ENCODE measurements at regions not wholly inside any gene's neighbourhood (a gene's known extent, or its start where the extent isn't known, plus 50 kb on each side); places are given as distances from the start of the nearest gene placed in this dataset.

GRCh38 chr2:238709325-238710025 lies 138.4 kb upstream of the TWIST2 start:
- H3K36me3 ChIP-seq: no peaks in the 10 kb centered on the region
- peaks cover 4% of the 10 kb centered on the region; the same call in 1 of the 2 replicates for H3K27me3 ChIP-seq
- H3K4me1 ChIP-seq: no peaks in the 10 kb centered on the region
- H3K4me3 ChIP-seq: no peak overlapping the region
- no peak overlapping the region for H3K27ac ChIP-seq
- DNase-seq: no peak
- peaks cover 7% of the 10 kb centered on the region for H3K9me3 ChIP-seq (replicated peaks)

DNA sequence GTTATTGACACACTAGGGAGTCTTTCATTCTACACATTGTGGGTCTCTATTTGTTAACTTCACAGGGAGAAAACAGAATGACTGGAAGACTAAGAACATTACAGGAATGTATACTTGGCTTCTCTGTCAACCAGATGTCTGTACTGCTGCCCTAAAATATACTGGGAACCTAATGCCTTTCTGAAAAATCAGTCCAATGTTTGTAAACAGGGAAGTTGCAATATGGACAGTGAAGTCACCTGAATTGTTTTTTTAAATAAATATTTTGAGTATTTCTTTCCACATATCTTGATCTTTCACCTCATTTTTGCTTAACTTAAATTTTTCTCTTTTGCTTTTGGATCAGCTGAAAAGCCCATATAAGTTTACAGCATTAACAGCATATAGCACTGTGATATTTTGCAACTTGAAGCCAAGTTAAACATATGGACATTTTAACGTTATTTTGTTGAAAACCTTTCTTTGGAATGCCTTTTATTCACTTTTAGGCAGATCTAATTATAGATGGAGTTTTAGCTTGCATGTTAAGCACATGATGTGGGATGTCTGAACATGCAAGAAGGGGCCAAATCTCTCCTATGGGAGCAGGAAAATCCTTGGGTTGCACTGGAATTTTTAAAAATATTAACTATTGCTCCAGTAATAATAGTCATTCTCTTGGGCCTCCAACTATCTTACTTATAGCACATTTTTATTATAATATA lies 137.7 kb upstream of the TWIST2 start:
- Histone ChIP-seq H3K4me1 (no peaks in the 10 kb centered on the region), H3K27ac (no peak overlapping the region), H3K36me3 (no peaks in the 10 kb centered on the region), H3K4me3 (no peak overlapping the region), H3K27me3 (peaks cover 4% of the 10 kb centered on the region; the same call in 1 of the 2 replicates), H3K9me3 (replicated peaks) (peaks cover 7% of the 10 kb centered on the region)
- DNase-seq: no peak

- Histone ChIP-seq H3K4me1 (no peaks in the 10 kb centered on the region), H3K36me3 (no peaks in the 10 kb centered on the region), H3K9me3 (replicated peaks) (peaks cover 7% of the 10 kb centered on the region), H3K4me3 (no peak overlapping the region), H3K27me3 (peaks cover 4% of the 10 kb centered on the region; the same call in 1 of the 2 replicates), H3K27ac (no peak overlapping the region)
- no peak for DNase-seq
Observed at GRCh38 chr2:238710787-238711186, 137.1 kb upstream of the TWIST2 start.

DNA sequence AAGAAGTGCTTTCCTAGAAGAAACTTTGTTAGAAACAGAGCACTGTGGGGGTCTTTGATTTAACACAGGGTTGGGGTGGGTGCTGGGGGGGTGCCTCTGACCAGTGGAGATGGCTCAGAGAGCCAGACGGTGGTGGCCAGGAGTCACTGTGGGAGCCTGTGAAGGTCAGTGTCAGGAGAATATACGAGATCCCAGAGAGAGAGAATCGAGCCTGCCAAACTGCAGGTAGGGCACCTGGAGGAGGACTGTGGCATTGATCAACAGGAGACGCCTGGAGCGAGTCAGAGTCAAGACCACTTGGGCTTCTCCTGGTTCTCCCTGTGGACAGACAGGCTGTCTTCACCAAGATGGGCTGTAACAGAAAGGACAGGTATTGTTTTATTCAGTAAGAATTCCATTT lies 136.5 kb upstream of the TWIST2 start:
- no peak for DNase-seq
- Histone ChIP-seq H3K36me3 (no peaks in the 10 kb centered on the region), H3K9me3 (replicated peaks) (peaks cover 7% of the 10 kb centered on the region), H3K4me3 (no peak overlapping the region), H3K27ac (no peak overlapping the region), H3K27me3 (peaks cover 4% of the 10 kb centered on the region; the same call in 1 of the 2 replicates), H3K4me1 (no peaks in the 10 kb centered on the region)

DNA sequence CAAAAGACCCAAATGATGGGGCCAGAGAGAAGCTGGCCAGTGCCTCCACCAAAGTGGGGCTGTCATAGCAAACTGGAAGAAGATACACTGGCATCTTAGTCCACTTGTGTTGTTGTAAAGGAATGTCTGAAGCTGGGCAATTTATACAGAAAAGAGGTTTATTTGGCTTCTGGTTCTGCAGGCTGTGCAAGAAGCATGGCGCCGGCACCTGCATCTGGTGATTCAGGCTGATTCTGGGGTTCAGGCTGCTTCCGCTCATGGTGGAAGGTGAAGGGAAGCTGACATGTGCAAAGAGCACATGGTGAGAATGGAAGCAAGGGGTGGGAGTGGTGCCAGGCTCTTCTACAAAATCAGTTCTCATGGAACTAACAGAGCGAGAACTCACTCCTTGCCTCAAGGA lies 135.9 kb upstream of the TWIST2 start:
- peaks cover 7% of the 10 kb centered on the region for H3K9me3 ChIP-seq (replicated peaks)
- H3K27me3 ChIP-seq: peaks cover 4% of the 10 kb centered on the region; the same call in 1 of the 2 replicates
- no peak for DNase-seq
- no peaks in the 10 kb centered on the region for H3K36me3 ChIP-seq
- H3K4me3 ChIP-seq: no peak overlapping the region
- H3K27ac ChIP-seq: no peak overlapping the region
- H3K4me1 ChIP-seq: no peaks in the 10 kb centered on the region

DNA sequence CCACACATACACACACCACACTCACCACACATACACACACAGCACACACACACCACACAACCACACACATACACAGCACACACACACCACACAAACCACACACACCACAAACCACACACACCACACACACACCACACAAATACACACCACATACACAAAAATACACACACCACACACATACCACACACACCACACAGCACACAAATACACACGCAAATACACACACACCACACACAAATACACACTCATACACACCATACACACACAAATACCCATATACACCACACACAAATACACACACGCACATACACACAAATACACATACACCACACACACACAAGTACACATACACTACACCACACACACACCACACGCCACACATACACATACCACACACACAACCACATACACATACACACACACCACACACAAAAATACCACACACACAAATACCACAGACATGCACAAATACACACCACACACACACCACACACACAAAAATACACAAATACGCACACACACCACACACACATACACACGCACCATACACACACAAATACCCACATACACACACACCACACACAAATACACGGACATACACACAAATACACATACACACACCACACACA lies 134.6 kb upstream of the TWIST2 start:
- Histone ChIP-seq H3K27me3 (peaks cover 4% of the 10 kb centered on the region; the same call in 1 of the 2 replicates), H3K27ac (no peak overlapping the region), H3K36me3 (no peaks in the 10 kb centered on the region), H3K4me3 (no peak overlapping the region), H3K4me1 (no peaks in the 10 kb centered on the region), H3K9me3 (replicated peaks) (peaks cover 7% of the 10 kb centered on the region)
- DNase-seq: no peak

DNA sequence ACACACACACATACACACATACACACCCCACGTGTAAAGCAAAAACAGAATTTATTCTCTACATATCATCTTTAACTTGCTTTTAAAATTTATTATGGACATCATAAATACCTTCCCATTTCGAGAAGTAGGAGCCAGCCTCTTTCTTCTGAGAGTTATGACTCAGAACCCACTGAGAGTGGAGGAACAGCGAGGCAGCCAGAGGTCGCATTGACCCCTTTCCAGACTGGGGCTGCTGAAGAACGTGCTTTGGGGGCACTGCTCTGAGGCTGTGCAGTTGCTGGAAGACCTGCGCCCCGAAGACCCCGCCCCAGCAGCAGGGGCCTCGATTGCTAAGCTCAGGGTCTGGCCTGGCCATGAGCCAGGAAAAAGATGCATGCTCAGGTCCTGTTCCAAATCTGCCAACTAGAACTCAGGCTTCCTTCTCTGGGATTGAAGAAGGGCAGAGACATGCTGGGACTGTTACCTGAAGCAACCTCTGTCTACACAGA lies 133.8 kb upstream of the TWIST2 start:
- no peaks in the 10 kb centered on the region for H3K36me3 ChIP-seq
- peaks cover 7% of the 10 kb centered on the region for H3K9me3 ChIP-seq (replicated peaks)
- no peak overlapping the region for H3K4me3 ChIP-seq
- H3K27ac ChIP-seq: no peak overlapping the region
- peaks cover 4% of the 10 kb centered on the region; the same call in 1 of the 2 replicates for H3K27me3 ChIP-seq
- H3K4me1 ChIP-seq: no peaks in the 10 kb centered on the region
- no peak for DNase-seq

GRCh38 chr2:238716171-238716570 lies 131.7 kb upstream of the TWIST2 start:
- Histone ChIP-seq H3K4me1 (no peaks in the 10 kb centered on the region), H3K27me3 (no peaks in the 10 kb centered on the region), H3K27ac (no peak overlapping the region), H3K36me3 (no peaks in the 10 kb centered on the region), H3K4me3 (no peak overlapping the region), H3K9me3 (replicated peaks) (peaks cover 7% of the 10 kb centered on the region)
- DNase-seq: no peak

- Histone ChIP-seq H3K4me3 (no peak overlapping the region), H3K27ac (no peak overlapping the region), H3K9me3 (replicated peaks) (peaks cover 7% of the 10 kb centered on the region), H3K36me3 (no peaks in the 10 kb centered on the region), H3K4me1 (no peaks in the 10 kb centered on the region), H3K27me3 (no peaks in the 10 kb centered on the region)
- DNase-seq: no peak
Observed at GRCh38 chr2:238716585-238716984, 131.3 kb upstream of the TWIST2 start.

- DNase-seq: no peak
- Histone ChIP-seq H3K9me3 (replicated peaks) (peaks cover 7% of the 10 kb centered on the region), H3K4me3 (no peak overlapping the region), H3K27me3 (no peaks in the 10 kb centered on the region), H3K36me3 (no peaks in the 10 kb centered on the region), H3K4me1 (no peaks in the 10 kb centered on the region), H3K27ac (no peak overlapping the region)
Observed at GRCh38 chr2:238717084-238717483, 130.8 kb upstream of the TWIST2 start.

DNA sequence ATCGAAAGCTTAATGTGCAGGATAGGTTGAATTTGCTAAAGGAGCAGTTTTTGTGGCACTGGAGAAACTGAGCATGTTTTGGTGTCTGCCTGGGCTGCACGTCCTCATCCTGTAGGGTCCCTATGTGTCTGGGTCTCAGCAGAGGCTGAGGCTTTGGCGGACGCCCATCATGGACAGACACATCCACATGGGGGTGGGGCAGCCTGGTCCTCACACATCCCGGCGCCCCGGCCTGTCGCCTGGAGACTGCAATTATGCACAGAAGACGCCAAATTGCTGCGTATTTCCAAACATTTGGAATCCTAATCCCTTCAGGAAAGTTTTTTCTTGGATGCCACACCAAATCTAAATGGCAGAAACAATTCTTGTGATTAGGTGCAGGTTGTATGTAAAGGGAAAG lies 128.2 kb upstream of the TWIST2 start:
- Histone ChIP-seq H3K4me3 (no peak overlapping the region), H3K27ac (no peak overlapping the region), H3K9me3 (replicated peaks) (no peaks in the 10 kb centered on the region), H3K27me3 (peaks cover 3% of the 10 kb centered on the region; the same call in 1 of the 2 replicates), H3K4me1 (no peaks in the 10 kb centered on the region), H3K36me3 (no peaks in the 10 kb centered on the region)
- DNase-seq: no peak

GRCh38 chr2:238720232-238720672 lies 127.6 kb upstream of the TWIST2 start:
- Histone ChIP-seq H3K27me3 (peaks cover 3% of the 10 kb centered on the region; the same call in 1 of the 2 replicates), H3K4me1 (no peaks in the 10 kb centered on the region), H3K36me3 (no peaks in the 10 kb centered on the region), H3K4me3 (no peak overlapping the region), H3K27ac (no peak overlapping the region), H3K9me3 (replicated peaks) (no peaks in the 10 kb centered on the region)
- DNase-seq: peak; percentile 60 to 81

- no peaks in the 10 kb centered on the region for H3K36me3 ChIP-seq
Observed at GRCh38 chr2:238722181-238722580, 125.7 kb upstream of the TWIST2 start.

DNA sequence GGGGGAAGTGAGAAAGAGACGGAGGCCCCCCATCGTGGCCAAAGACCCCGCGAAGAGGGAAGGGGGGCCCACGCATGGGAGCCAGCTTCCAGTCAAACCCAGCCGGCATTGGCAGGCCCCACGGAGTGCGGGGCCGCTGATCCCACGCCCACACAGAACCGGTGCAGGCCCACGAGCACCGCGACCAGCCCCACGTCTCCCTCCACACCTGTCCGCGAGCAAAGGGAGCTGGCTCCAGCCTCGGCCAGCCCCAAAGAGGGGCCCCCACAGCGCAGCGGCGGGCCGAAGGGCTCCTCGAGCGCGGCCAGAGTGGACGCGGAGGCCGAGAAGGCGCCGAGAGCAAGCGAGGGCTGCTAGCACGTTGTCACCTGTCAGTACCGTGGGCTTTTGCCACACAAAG lies 125.0 kb upstream of the TWIST2 start:
- no peak for DNase-seq

More at GRCh38 chr2:238722181-238722580, 125.7 kb upstream of the TWIST2 start:
- no peaks in the 10 kb centered on the region; the same call in 1 of the 2 replicates for H3K9me3 ChIP-seq (replicated peaks)
- H3K4me1 ChIP-seq: no peaks in the 10 kb centered on the region
- H3K27me3 ChIP-seq: peaks cover 3% of the 10 kb centered on the region; the same call in 1 of the 2 replicates
- no peak overlapping the region for H3K27ac ChIP-seq
- no peak for DNase-seq
- H3K4me3 ChIP-seq: no peak overlapping the region

More for the DNA sequence above, 125.0 kb upstream of the TWIST2 start:
- Histone ChIP-seq H3K4me3 (no peak overlapping the region), H3K36me3 (no peaks in the 10 kb centered on the region), H3K4me1 (no peaks in the 10 kb centered on the region), H3K9me3 (replicated peaks) (no peaks in the 10 kb centered on the region; the same call in 1 of the 2 replicates), H3K27ac (no peak overlapping the region), H3K27me3 (peaks cover 3% of the 10 kb centered on the region; the same call in 1 of the 2 replicates)
